ENCODE measurements at regions not wholly inside any gene's neighbourhood (a gene's known extent, or its start where the extent isn't known, plus 50 kb on each side); places are given as distances from the start of the nearest gene placed in this dataset.

- H4K20me1 ChIP-seq (ENCODE audit: insufficient read depth, low read length), result no peaks in the 10 kb centered on the region
- H3K4me1 ChIP-seq (ENCODE audit: control insufficient read depth in 1 of 2, insufficient read depth in 2 of 2, low read length in 2 of 2), result no peaks in the 10 kb centered on the region
- TF ChIP-seq CTCF (IDR thresholded peaks at IDR 0.05), result no peak
- no peak overlapping the region for H2AFZ ChIP-seq (ENCODE audit: insufficient read depth, low read depth, low read length, poor library complexity, severe bottlenecking)
- 93% methylated on average over 2 of the region's 2 CpGs for WGBS (ENCODE audit: insufficient coverage)
- no peaks in the 10 kb centered on the region for H3K79me2 ChIP-seq (ENCODE audit: insufficient read depth, low read length)
- Mint-ChIP-seq H3K27me3 (ENCODE audit: low read depth in 3 of 3) (no peaks in the 10 kb centered on the region), H3K36me3 (no peaks in the 10 kb centered on the region), H3K4me3 (no peak overlapping the region), H3K9me3 (peaks cover 0 to 5% (median 2%) of the 10 kb centered on the region in 7 donors), H3K4me1 (no peaks in the 10 kb centered on the region), H3K27ac (no peak overlapping the region)
- intact Hi-C loops (cut with micrococcal nuclease), result no loop called here
- no peak overlapping the region for H3K4me2 ChIP-seq (replicated peaks; ENCODE audit: extremely low read depth, low read length, poor library complexity, severe bottlenecking)
- no peak overlapping the region for H3K4me3 ChIP-seq (replicated peaks in 1 of 3; ENCODE audit: low read depth in 2 of 3, low read length in 3 of 3)
- no peak overlapping the region for H3K27ac ChIP-seq (ENCODE audit: low read depth in 1 of 2, low read length in 2 of 2)
- H3K27me3 ChIP-seq (ENCODE audit: control insufficient read depth in 2 of 2, insufficient read depth in 2 of 2, low read length in 2 of 2), result no peaks in the 10 kb centered on the region
- H3K9me3 ChIP-seq (replicated peaks in 1 of 2; ENCODE audit: control insufficient read depth in 1 of 2, insufficient read depth in 1 of 2, low read length in 2 of 2), result no peaks in the 10 kb centered on the region
- H3K36me3 ChIP-seq (replicated peaks in 1 of 2; ENCODE audit: control insufficient read depth in 1 of 2, insufficient read depth in 2 of 2, low read length in 2 of 2), result no peaks in the 10 kb centered on the region
- H3K9ac ChIP-seq (ENCODE audit: insufficient read depth, low read length, poor library complexity, severe bottlenecking), result no peak overlapping the region
- DNase-seq, result no peak
Measured at GRCh38 chr19:8899356-8899755, 67.2 kb downstream of the MBD3L1 start.

- no peak overlapping the region for H3K27ac ChIP-seq (ENCODE audit: low read depth in 1 of 2, low read length in 2 of 2)
- no peaks in the 10 kb centered on the region for H3K4me1 ChIP-seq (ENCODE audit: control insufficient read depth in 1 of 2, insufficient read depth in 2 of 2, low read length in 2 of 2)
- no peak overlapping the region for H3K4me3 Mint-ChIP-seq
- H3K27me3 ChIP-seq (ENCODE audit: control insufficient read depth in 2 of 2, insufficient read depth in 2 of 2, low read length in 2 of 2), result no peaks in the 10 kb centered on the region
- no peak overlapping the region for H3K4me2 ChIP-seq (replicated peaks; ENCODE audit: extremely low read depth, low read length, poor library complexity, severe bottlenecking)
- 88% methylated on average over 2 of the region's 4 CpGs for WGBS (ENCODE audit: insufficient coverage)
- intact Hi-C loops (cut with micrococcal nuclease), result no loop called here
- H3K79me2 ChIP-seq (ENCODE audit: insufficient read depth, low read length), result no peaks in the 10 kb centered on the region
- no peaks in the 10 kb centered on the region for H3K9me3 ChIP-seq (replicated peaks in 1 of 2; ENCODE audit: control insufficient read depth in 1 of 2, insufficient read depth in 1 of 2, low read length in 2 of 2)
- H4K20me1 ChIP-seq (ENCODE audit: insufficient read depth, low read length), result no peaks in the 10 kb centered on the region
- peaks cover 0 to 5% (median 2%) of the 10 kb centered on the region in 7 donors for H3K9me3 Mint-ChIP-seq
- no peak for TF ChIP-seq CTCF (IDR thresholded peaks at IDR 0.05)
- no peak overlapping the region for H3K9ac ChIP-seq (ENCODE audit: insufficient read depth, low read length, poor library complexity, severe bottlenecking)
- no peaks in the 10 kb centered on the region for H3K36me3 Mint-ChIP-seq
- no peaks in the 10 kb centered on the region for H3K27me3 Mint-ChIP-seq (ENCODE audit: low read depth in 3 of 3)
- no peak overlapping the region for H3K27ac Mint-ChIP-seq
- no peak overlapping the region for H3K4me3 ChIP-seq (replicated peaks in 1 of 3; ENCODE audit: low read depth in 2 of 3, low read length in 3 of 3)
- H3K36me3 ChIP-seq (replicated peaks in 1 of 2; ENCODE audit: control insufficient read depth in 1 of 2, insufficient read depth in 2 of 2, low read length in 2 of 2), result no peaks in the 10 kb centered on the region
- H3K4me1 Mint-ChIP-seq, result no peaks in the 10 kb centered on the region
- no peak overlapping the region for H2AFZ ChIP-seq (ENCODE audit: insufficient read depth, low read depth, low read length, poor library complexity, severe bottlenecking)
- no peak for DNase-seq
Measured at GRCh38 chr19:8900421-8900820, 68.2 kb downstream of the MBD3L1 start.
